Heart left ventricle (tissue), 16 donors: ENCODE measurements at regions not wholly inside any gene's neighbourhood (a gene's known extent, or its start where the extent isn't known, plus 50 kb on each side); places are given as distances from the start of the nearest gene placed in this dataset.
"Not testable (repeated sequence)": the region's sequence is repeated elsewhere in the genome, so short reads cannot be mapped to it uniquely, and the experiment has no call there.

Experiments used
- ATAC-seq, 4 donors: fragments of 200-7000 bp; cut with Tn5 transposase; one replicate each; pipeline ENCODE4 v1.9.1; 2020 to 2022; ENCODE audit warnings: moderate library complexity in 4 of 4, mild to moderate bottlenecking in 3 of 4, moderate number of reproducible peaks in 1 of 4
- DNase-seq, 5 donors: peaks; one replicate each; pipeline ENCODE4 v3.0.0-alpha.2; 2020
- H3K27ac ChIP-seq, 12 donors: fragments of 200-600 bp; sonication (generic) in 4 of 12; one replicate each; pipeline versions ENCODE4 v1.5.0 to v1.8.0; 2016 to 2022; ENCODE audit warnings: mild to moderate bottlenecking in 2 of 12
- H3K27me3 ChIP-seq, 9 donors: fragments of 200-600 bp; sonication (generic) in 2 of 9; one replicate each; pipeline versions ENCODE4 v1.5.1 to v1.8.0; 2016 to 2022; ENCODE audit warnings: mild to moderate bottlenecking in 3 of 9
- H3K36me3 ChIP-seq, 9 donors: fragments of 200-600 bp; sonication (generic) in 2 of 9; one replicate each; pipeline versions ENCODE4 v1.5.0 to v1.8.0; 2018 to 2022; ENCODE audit warnings: mild to moderate bottlenecking in 2 of 9
- H3K4me1 ChIP-seq, 12 donors: fragments of 200-600 bp; sonication (generic) in 4 of 12; one replicate each; pipeline versions ENCODE4 v1.5.0 to v1.8.0; 2016 to 2022; ENCODE audit warnings: mild to moderate bottlenecking in 3 of 12
- H3K4me3 ChIP-seq, 12 donors: fragments of 200-600 bp; sonication (generic) in 4 of 12; one replicate each; pipeline versions ENCODE4 v1.5.0 to v1.8.0; 2017 to 2022; ENCODE audit warnings: mild to moderate bottlenecking in 9 of 12, moderate library complexity in 4 of 12
- H3K9me3 ChIP-seq, 12 donors: fragments of 200-600 bp; sonication (generic) in 4 of 12; one replicate each; pipeline versions ENCODE4 v1.5.0 to v1.8.0; 2016 to 2022; ENCODE audit warnings: mild to moderate bottlenecking in 1 of 12
- WGBS, 4 donors: extraction: QIAGEN DNeasy Blood & Tissue Kit in 2 of 4; methylation state at CpG; one replicate each; pipeline versions ENCODE4 v1.1.5 to v1.1.7; 2013 to 2018; 5-methylcytosine and 5-hydroxymethylcytosine counted together
- intact Hi-C, 10 donors: fragments of 100-400 bp; cut with DNase I; formaldehyde crosslinking; loops; one replicate each; pipeline versions ENCODE4 v1.11.1 to v1.14.2; 2022
- donor health status: ischemic (EF 13 %, LVEDD 7.1; RV severe dilation, severe dysfunction).
- donor health status: healthy with polysubstance abuse.
- donor health status: DM: no; HTN: yes; CAD: no.
- donor health status: DM: no; HTN: no; CAD: no.
- donor health status: ischemic (EF 25% LVEDD 6.9; RV normal size, moderate dysfunction).
- donor health status: ischemic (EF 25% LVEDD 5.7; RV mildly dilated, moderate dysfunction).
- donor health status: healthy.
- donor health status: DM: yes; HTN: yes; CAD: no.
- donor health status: ischemic (EF 35%, LVEDD 5.7; RV mildly dilated, moderate dysfunction).
- donor health status: nonischemic (EF 11% LVEDD 7.7; RV severe dilation, severe dysfunction).
- donor health status: DM: yes; HTN: yes; CAD: no.
- donor health status: PGD.
- donor health status: ischemic (EF 29% LVEDD 5.4; RV normal size, mild dysfunction).
- donor health status: nonischemic (EF 23%, LVEDD 6.1; RV moderate dilation, normal function).

DNA sequence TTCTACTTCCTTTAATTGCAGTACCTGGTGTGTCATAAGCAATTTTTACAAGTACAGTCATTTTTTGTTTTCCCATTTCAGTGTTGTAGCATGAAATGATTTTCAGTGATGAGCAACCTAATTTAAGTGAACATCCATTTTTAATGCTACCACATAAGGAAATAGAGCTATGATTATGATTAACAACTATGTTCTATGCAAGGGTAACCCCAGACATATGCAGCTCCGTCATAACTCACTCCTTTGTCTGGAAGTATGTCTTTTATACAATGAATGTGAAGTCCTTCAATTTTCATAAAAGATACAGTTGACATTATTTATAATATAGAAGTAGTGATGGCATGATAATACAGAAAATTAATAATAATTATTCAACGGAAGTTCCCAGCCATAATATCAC is 783.3 kb upstream of the CDH18 start:
- ATAC-seq: not testable (repeated sequence)

DNA sequence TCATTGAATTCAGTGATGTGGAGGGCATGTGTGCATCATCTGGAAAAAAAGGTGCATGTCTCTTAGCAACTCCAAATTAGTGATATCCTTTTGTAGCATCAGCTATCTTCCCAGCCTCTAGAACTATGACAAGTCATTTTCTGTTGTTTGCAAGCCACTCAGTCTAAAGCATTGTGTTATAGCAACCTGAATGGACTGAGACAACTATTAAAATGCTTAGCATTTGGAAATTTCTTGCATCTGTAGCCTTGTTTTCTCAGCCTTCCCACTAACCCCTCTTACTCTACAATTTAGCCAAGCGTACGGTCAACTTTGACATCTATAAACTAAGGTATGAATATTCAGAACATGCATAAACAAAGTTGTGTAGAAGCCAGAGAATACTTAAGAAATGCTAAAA is 777.1 kb upstream of the CDH18 start:
- intact Hi-C loops, H3K27me3 ChIP-seq, H3K9me3 ChIP-seq, H3K27ac ChIP-seq, DNase-seq, ATAC-seq, H3K36me3 ChIP-seq, H3K4me1 ChIP-seq, H3K4me3 ChIP-seq: not testable (repeated sequence)
- no CpG with 5 or more reads among the region's 2 CpGs for WGBS, 4 donors

More for the DNA sequence above, 783.3 kb upstream of the CDH18 start:
- H3K27ac ChIP-seq, H3K9me3 ChIP-seq, intact Hi-C loops, DNase-seq, H3K36me3 ChIP-seq, H3K4me3 ChIP-seq, H3K27me3 ChIP-seq, H3K4me1 ChIP-seq: not testable (repeated sequence)
- 77 to 89% (median 84%) methylated on average over 2 of the region's 2 CpGs for WGBS, 4 donors

DNA sequence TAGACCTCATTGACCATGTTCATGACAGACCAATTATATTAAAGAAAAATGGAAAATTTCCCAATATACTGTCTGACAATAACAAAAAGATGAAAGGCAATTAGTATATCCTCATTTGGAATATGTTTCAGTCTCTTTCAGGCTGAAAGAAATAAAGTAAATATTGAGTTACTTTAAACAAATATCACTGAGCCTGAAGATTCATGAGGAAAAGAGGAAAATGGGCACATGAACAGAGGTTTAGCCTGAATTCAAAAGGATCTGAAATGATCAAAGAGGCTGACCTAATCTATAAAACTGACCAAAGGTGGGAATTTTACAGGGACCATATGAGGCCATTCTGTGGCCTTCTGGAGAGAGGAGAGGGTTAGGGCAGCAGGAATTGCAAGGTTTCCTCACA is 771.5 kb upstream of the CDH18 start:
- intact Hi-C loops, DNase-seq, H3K4me1 ChIP-seq, H3K4me3 ChIP-seq, H3K27me3 ChIP-seq, H3K9me3 ChIP-seq, ATAC-seq, H3K36me3 ChIP-seq, H3K27ac ChIP-seq: not testable (repeated sequence)

DNA sequence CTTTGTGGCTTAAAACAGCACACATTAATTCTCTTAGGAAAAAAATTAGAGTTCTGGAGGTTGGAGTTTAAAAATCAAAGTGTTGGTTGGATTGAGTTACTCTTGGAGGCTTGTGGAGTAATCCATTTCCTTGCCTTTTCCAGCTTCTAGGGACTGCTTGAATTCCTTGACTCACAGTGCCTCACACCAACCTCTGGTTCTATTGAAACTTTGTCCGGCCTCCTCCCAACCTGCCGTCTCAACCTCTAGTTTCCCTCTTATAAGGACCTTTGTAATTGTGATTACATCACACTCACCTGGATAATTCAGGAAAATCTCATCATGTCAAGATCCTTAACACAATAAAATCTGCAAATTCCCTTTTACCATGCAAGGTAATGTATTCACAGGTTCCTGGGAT is 764.2 kb upstream of the CDH18 start:
- H3K9me3 ChIP-seq, H3K27me3 ChIP-seq, H3K36me3 ChIP-seq, ATAC-seq, H3K4me3 ChIP-seq, H3K27ac ChIP-seq, intact Hi-C loops, DNase-seq, H3K4me1 ChIP-seq: not testable (repeated sequence)
- 67 to 94% (median 88%) methylated on average over 1 to 2 of the region's 2 CpGs; no CpG with 5 or more reads in 1 of the 4 donors for WGBS, 4 donors

DNA sequence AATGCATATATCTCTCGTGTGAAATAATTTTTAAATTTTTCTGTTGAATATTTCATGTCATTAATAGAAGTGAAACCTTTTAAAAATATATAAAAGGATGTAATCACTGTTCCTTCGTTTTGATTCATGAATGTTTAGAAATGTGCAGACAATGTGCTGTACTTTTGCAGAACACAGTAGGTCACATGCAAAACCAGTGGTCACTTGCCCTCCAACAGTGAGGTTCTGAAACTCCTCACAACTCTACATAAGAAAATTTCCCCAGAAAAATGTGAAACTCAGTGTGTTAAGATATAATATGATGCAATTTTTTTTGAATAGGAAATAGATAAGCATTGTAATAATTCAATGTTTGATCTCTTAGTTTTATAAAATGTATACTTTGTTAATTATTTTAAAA is 747.7 kb upstream of the CDH18 start:
- intact Hi-C loops, H3K9me3 ChIP-seq, ATAC-seq, H3K36me3 ChIP-seq, H3K4me3 ChIP-seq, H3K4me1 ChIP-seq, H3K27ac ChIP-seq, DNase-seq, H3K27me3 ChIP-seq: not testable (repeated sequence)
- 46 to 54% (median 48%) methylated on average over 2 of the region's 2 CpGs for WGBS, 4 donors

DNA sequence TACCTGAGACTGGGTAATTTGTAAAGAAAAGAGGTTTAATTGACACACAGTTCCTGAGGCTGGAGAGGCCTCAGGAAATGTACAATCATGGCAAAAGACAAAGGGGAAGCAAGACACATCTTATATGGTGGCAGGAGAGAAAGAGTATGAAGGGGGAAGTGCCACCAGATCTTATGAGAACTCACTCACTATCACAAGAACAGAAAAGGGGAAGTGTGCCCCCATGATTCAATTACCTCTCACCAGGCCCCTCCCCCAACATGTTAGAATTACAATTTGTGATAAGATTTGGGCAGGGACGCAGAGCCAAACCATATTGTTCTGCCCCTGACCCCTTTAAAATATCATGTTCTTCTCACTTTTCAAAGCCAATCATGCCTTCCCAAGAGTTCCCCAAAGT is 744.2 kb upstream of the CDH18 start:
- H3K36me3 ChIP-seq, H3K9me3 ChIP-seq, H3K27me3 ChIP-seq, intact Hi-C loops, DNase-seq, H3K4me1 ChIP-seq, H3K4me3 ChIP-seq, ATAC-seq, H3K27ac ChIP-seq: not testable (repeated sequence)
- WGBS, 4 donors: 67 to 81% (median 69%) methylated on average over 1 of the region's 1 CpG

DNA sequence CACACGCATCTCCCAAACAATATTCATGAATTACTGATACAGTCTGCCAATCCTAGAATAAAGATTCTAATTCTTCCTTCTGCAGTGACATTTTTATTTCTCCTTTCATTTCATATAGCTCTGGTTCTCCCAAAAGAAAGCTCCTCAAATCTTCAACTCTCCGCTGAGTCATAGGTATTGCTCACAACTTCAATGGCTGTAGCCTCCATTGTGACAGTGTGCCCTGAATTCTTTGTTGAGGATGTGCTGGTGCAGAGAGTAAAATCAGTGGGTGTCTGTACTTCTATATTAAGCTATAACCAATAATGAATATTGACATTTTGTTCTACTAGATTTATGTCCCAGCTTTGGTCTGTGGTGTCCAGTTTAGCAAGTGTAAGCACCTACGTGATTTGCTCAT is 733.3 kb upstream of the CDH18 start:
- H3K4me1 ChIP-seq, H3K9me3 ChIP-seq, H3K36me3 ChIP-seq, intact Hi-C loops, H3K27ac ChIP-seq, H3K27me3 ChIP-seq, ATAC-seq, DNase-seq, H3K4me3 ChIP-seq: not testable (repeated sequence)
- 84 to 88% (median 86%) methylated on average over 2 to 3 of the region's 3 CpGs for WGBS, 4 donors

DNA sequence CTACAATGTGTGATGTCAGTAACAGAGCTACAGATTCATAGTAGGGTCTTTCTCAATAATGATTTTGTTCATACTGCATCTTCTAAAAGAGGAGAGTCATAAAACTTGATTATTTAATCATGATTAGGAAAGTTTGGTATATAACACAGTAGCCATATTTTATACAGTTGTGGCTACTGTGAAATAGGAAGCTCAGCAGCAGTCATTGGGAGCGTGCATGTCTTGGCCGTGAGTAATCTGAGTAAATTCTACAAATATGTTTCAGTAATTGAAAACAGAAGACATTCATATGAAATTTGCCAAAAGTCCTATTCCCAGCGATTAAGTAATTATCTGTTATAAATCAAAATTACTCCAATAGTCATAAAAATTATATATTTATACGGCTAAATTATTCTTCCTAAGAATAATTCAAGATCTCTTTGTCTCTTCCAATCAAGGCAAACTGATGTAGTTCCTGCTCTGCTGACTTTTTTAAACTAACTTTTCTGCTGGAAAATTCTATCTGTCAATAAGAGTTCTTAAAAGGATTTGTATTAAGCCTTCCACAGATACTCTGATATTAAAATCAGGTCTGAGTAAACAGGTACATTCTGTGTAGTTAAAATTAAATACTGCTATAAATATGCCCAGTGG is 723.6 kb upstream of the CDH18 start:
- WGBS, 4 donors: 82 to 92% (median 88%) methylated on average over 4 of the region's 4 CpGs
- H3K4me1 ChIP-seq, H3K4me3 ChIP-seq, DNase-seq, intact Hi-C loops, H3K27me3 ChIP-seq, H3K27ac ChIP-seq, H3K36me3 ChIP-seq, ATAC-seq, H3K9me3 ChIP-seq: not testable (repeated sequence)

DNA sequence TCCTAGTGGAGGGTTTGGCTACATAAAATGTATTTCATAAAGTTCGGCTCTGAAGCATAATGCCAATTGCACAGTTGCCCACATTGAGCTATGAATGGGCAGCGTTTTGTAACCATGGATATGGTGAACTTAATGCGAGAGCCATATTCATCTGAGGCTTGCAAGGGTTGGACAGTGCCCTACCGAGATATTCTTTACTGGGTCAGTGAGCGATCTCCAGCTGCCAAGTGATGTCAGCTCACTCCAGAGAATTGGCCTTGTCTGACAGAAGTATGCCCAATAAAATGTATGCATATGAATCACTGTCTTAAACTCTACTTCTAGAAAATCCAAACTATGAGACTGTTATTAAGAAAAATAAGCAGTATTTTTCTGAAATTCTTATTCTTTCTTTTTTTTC is 719.6 kb upstream of the CDH18 start:
- ATAC-seq, H3K36me3 ChIP-seq, H3K4me3 ChIP-seq, H3K27me3 ChIP-seq, intact Hi-C loops, DNase-seq, H3K9me3 ChIP-seq, H3K4me1 ChIP-seq, H3K27ac ChIP-seq: not testable (repeated sequence)
- WGBS, 4 donors: 59 to 82% (median 72%) methylated on average over 5 of the region's 5 CpGs
